NCI-H446 (cell line): ENCODE measurements at regions not wholly inside any gene's neighbourhood (a gene's known extent, or its start where the extent isn't known, plus 50 kb on each side); places are given as distances from the start of the nearest gene placed in this dataset.
A peak's percentile ranks its signal among the peaks of the same experiment; 100 is the strongest.
"Not testable (repeated sequence)": the region's sequence is repeated elsewhere in the genome, so short reads cannot be mapped to it uniquely, and the experiment has no call there.

Experiments
- DNase-seq, 2 experiments: peaks; one replicate each; lab custom pipeline; 2025; lab: John Stamatoyannopoulos, UW

GRCh38 chr3:71961891-71962290 is 176.9 kb upstream of the PROK2 start:
- DNase-seq, result no peak

GRCh38 chr3:71961378-71961777 is 176.4 kb upstream of the PROK2 start:
- no peak for DNase-seq

- DNase-seq, result no peak
These were observed 173.6 kb upstream of the PROK2 start for GRCh38 chr3:71958533-71958932.

- no peak for DNase-seq
These were observed 171.8 kb upstream of the PROK2 start for GRCh38 chr3:71956716-71957115.

GRCh38 chr3:71956069-71956340 is 171.1 kb upstream of the PROK2 start:
- DNase-seq, result no peak

GRCh38 chr3:71955240-71956068 is 170.5 kb upstream of the PROK2 start:
- DNase-seq, result peak; percentile 26 to 79

- DNase-seq, result no peak
These were observed 166.9 kb upstream of the PROK2 start for GRCh38 chr3:71951842-71952241.

GRCh38 chr3:71951361-71951760 is 166.4 kb upstream of the PROK2 start:
- DNase-seq, result no peak

- DNase-seq, result no peak
These were observed 164.5 kb upstream of the PROK2 start for GRCh38 chr3:71949442-71949841.

GRCh38 chr3:71944482-71945065 is 159.6 kb upstream of the PROK2 start:
- no peak for DNase-seq

- DNase-seq, result no peak
These were observed 157.7 kb upstream of the PROK2 start for GRCh38 chr3:71942432-71943187.

- no peak for DNase-seq
These were observed 155.5 kb upstream of the PROK2 start for GRCh38 chr3:71940486-71940885.

GRCh38 chr3:71938081-71938480 is 153.1 kb upstream of the PROK2 start:
- DNase-seq, result not testable (repeated sequence)

- no peak for DNase-seq
These were observed 151.7 kb upstream of the PROK2 start for GRCh38 chr3:71936681-71937080.

- DNase-seq, result no peak
These were observed 149.7 kb upstream of the PROK2 start for GRCh38 chr3:71934520-71935270.

- no peak for DNase-seq
These were observed 147.0 kb upstream of the PROK2 start for GRCh38 chr3:71931922-71932321.

- no peak for DNase-seq
These were observed 145.4 kb upstream of the PROK2 start for GRCh38 chr3:71930056-71930991.

- DNase-seq, result no peak
These were observed 143.3 kb upstream of the PROK2 start for GRCh38 chr3:71928212-71928611.

- no peak for DNase-seq
These were observed 142.6 kb upstream of the PROK2 start for GRCh38 chr3:71927505-71928066.

- DNase-seq, result no peak
These were observed 141.7 kb upstream of the PROK2 start for GRCh38 chr3:71926616-71927015.

- DNase-seq, result no peak
These were observed 141.3 kb upstream of the PROK2 start for GRCh38 chr3:71926262-71926600.
